Astrocyte (in vitro differentiated cells and primary cell): ENCODE measurements at regions not wholly inside any gene's neighbourhood (a gene's known extent, or its start where the extent isn't known, plus 50 kb on each side); places are given as distances from the start of the nearest gene placed in this dataset.

Experiments used
- CTCF ChIP-seq: IDR thresholded peaks from 2 replicates; pipeline ENCODE4 v1.5.1; 2011; ENCODE audit warnings: low read depth, mild to moderate bottlenecking, inconsistent platforms, low read length, moderate library complexity; ENCODE audit not compliant: insufficient read depth
- EZH2 ChIP-seq: IDR thresholded peaks from 2 replicates; pipeline ENCODE4 v1.6.1; 2012; ENCODE audit warnings: mild to moderate bottlenecking, low read length, inconsistent platforms; ENCODE audit not compliant: insufficient read depth

- no peak for TF ChIP-seq EZH2
- TF ChIP-seq CTCF: no peak
Measured at GRCh38 chr18:5646739-5647138, 102.9 kb upstream of the EPB41L3 start.
